ENCODE measurements at regions not wholly inside any gene's neighbourhood (a gene's known extent, or its start where the extent isn't known, plus 50 kb on each side); places are given as distances from the start of the nearest gene placed in this dataset.

DNA sequence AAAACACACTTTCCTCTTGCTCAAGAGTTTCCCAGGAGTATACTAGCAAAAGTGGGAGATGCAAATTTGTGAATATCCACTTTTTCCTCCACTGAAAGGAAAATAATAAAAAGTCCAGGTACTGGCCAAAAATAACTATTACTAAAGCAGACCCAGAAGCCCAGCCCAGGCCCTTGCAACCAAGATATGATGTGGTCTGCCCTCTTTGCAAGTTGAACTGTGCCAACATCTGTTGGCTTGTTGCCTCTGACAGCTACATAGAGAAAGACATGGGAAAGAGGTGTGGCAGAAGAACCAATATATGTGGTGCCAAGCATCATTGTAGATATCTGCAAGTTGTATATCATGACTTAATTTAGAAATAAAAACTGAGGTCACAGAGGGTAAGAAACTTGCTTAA, 78.4 kb upstream of the JAG1 start:
- TF ChIP-seq, protein P1, sequence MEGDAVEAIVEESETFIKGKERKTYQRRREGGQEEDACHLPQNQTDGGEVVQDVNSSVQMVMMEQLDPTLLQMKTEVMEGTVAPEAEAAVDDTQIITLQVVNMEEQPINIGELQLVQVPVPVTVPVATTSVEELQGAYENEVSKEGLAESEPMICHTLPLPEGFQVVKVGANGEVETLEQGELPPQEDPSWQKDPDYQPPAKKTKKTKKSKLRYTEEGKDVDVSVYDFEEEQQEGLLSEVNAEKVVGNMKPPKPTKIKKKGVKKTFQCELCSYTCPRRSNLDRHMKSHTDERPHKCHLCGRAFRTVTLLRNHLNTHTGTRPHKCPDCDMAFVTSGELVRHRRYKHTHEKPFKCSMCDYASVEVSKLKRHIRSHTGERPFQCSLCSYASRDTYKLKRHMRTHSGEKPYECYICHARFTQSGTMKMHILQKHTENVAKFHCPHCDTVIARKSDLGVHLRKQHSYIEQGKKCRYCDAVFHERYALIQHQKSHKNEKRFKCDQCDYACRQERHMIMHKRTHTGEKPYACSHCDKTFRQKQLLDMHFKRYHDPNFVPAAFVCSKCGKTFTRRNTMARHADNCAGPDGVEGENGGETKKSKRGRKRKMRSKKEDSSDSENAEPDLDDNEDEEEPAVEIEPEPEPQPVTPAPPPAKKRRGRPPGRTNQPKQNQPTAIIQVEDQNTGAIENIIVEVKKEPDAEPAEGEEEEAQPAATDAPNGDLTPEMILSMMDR (IDR thresholded peaks at IDR 0.05) = no peak
- no peak for TF ChIP-seq POLR2A (IDR thresholded peaks at IDR 0.05; ENCODE audit: low read depth)
